Neural progenitor cell (in vitro differentiated cells): ENCODE measurements at regions not wholly inside any gene's neighbourhood (a gene's known extent, or its start where the extent isn't known, plus 50 kb on each side); places are given as distances from the start of the nearest gene placed in this dataset.

Source experiments
- DNase-seq: peaks from one replicate; pipeline ENCODE4 v3.0.0-alpha.2; 2016; ENCODE audit warnings: low spot score
- H2AFZ ChIP-seq: fragments of 200-600 bp; sonication (generic); replicated peaks from 2 replicates; pipeline ENCODE4 v1.6.1; 2016; ENCODE audit warnings: antibody characterized with exemption
- H3F3A ChIP-seq: fragments of 200-600 bp; sonication (generic); 2 replicates; pipeline ENCODE4 v1.6.1; 2016; ENCODE audit warnings: antibody characterized with exemption, low read depth
- H3K27ac ChIP-seq: fragments of 200-600 bp; sonication (generic); 2 replicates; pipeline ENCODE4 v1.5.1; 2016; ENCODE audit warnings: mild to moderate bottlenecking
- H3K27me3 ChIP-seq: fragments of 200-600 bp; sonication (generic); 2 replicates; pipeline ENCODE4 v1.6.1; 2016; ENCODE audit warnings: mild to moderate bottlenecking, moderate library complexity
- H3K36me3 ChIP-seq: fragments of 200-600 bp; sonication (generic); 2 replicates; pipeline ENCODE4 v1.5.1; 2016
- H3K4me1 ChIP-seq: fragments of 200-600 bp; sonication (generic); 2 replicates; pipeline ENCODE4 v1.6.1; 2016; ENCODE audit warnings: mixed run types
- H3K4me2 ChIP-seq: fragments of 200-600 bp; sonication (generic); 2 replicates; pipeline ENCODE4 v1.6.1; 2016
- H3K4me3 ChIP-seq: fragments of 200-600 bp; sonication (generic); 2 replicates; pipeline ENCODE4 v1.5.1; 2016
- H3K79me2 ChIP-seq: fragments of 200-600 bp; sonication (generic); 2 replicates; pipeline ENCODE4 v1.6.1; 2016; ENCODE audit warnings: low read depth
- H3K9ac ChIP-seq: fragments of 200-600 bp; sonication (generic); 2 replicates; pipeline ENCODE4 v1.6.1; 2016
- H3K9me3 ChIP-seq: fragments of 200-600 bp; sonication (generic); 2 replicates; pipeline ENCODE4 v1.5.1; 2016; ENCODE audit warnings: low read depth
- H4K20me1 ChIP-seq: fragments of 200-600 bp; sonication (generic); 2 replicates; pipeline ENCODE4 v1.6.1; 2016; ENCODE audit warnings: low read depth
- H3K27ac Mint-ChIP-seq: 3 replicates; pipeline ENCODE4 v1.8.0; 2021; ENCODE audit warnings: mixed read lengths
- H3K27me3 Mint-ChIP-seq: 2 replicates; pipeline ENCODE4 v1.8.0; 2022; ENCODE audit warnings: low read depth, mild to moderate bottlenecking, inconsistent platforms, moderate library complexity, mixed read lengths; ENCODE audit not compliant: insufficient read depth
- H3K36me3 Mint-ChIP-seq: 3 replicates; pipeline ENCODE4 v1.8.0; 2021; ENCODE audit warnings: mixed read lengths
- H3K4me1 Mint-ChIP-seq: 3 replicates; pipeline ENCODE4 v1.8.0; 2021; ENCODE audit warnings: mixed read lengths
- H3K4me3 Mint-ChIP-seq: 3 replicates; pipeline ENCODE4 v1.8.0; 2021; ENCODE audit warnings: mild to moderate bottlenecking, moderate library complexity, mixed read lengths
- H3K9me3 Mint-ChIP-seq: 3 replicates; pipeline ENCODE4 v1.8.0; 2020; ENCODE audit warnings: mixed read lengths
- CTCF ChIP-seq: fragments of 200-600 bp; sonication (generic); IDR thresholded peaks from 2 replicates; pipeline ENCODE4 v1.5.1; 2017; ENCODE audit warnings: antibody characterized with exemption, mild to moderate bottlenecking
- EZH2 ChIP-seq: fragments of 200-600 bp; sonication (generic); IDR thresholded peaks from 2 replicates; pipeline ENCODE4 v1.6.1; 2017; ENCODE audit warnings: antibody characterized with exemption, mild to moderate bottlenecking, moderate library complexity
- EZH2phosphoT487 ChIP-seq: fragments of 200-600 bp; sonication (generic); IDR thresholded peaks from 2 replicates; pipeline ENCODE4 v1.6.1; 2017; ENCODE audit warnings: antibody characterized with exemption

DNA sequence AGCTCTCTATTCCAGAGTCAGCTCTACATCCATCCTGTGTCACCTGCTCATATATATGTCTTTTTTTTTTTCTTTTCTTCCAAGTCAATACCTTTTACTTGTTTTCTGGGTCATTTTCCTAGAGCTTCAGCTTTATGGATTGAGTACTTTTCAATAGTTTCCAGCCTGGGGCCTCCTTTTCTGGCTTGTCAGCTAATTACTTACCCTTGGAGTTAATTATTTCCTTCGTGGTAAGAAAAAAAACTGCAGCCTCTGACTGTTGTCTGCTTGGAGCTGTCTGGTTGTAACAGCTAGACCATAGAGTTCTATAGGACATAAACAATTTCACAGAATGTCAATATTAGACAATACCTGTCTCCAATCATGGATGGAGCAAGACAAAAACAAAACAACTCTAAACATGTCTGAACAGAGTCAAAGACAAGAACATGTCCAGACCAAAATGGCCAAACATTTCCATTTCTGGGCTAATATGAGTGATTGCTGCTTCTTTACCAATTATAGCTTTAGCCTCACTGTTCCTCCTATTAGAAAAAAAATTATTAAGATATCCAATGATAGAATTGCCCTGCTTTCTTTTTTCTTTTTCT lies 643.1 kb downstream of the SLC4A3 start:
- no peak overlapping the region for H2AFZ ChIP-seq
- no peak overlapping the region for H3K27ac ChIP-seq
- H3K4me2 ChIP-seq: no peak overlapping the region
- peaks cover 24% of the 10 kb centered on the region for H3K4me1 Mint-ChIP-seq
- no peaks in the 10 kb centered on the region for H3K36me3 ChIP-seq
- no peak overlapping the region for H3K27ac Mint-ChIP-seq
- no peak overlapping the region for H3K4me3 ChIP-seq
- no peak for DNase-seq
- H3F3A ChIP-seq: peaks cover 3% of the 10 kb centered on the region
- no peaks in the 10 kb centered on the region for H3K36me3 Mint-ChIP-seq
- no peaks in the 10 kb centered on the region for H3K27me3 ChIP-seq
- H3K27me3 Mint-ChIP-seq: peaks cover 2% of the 10 kb centered on the region
- H3K9me3 Mint-ChIP-seq: peaks cover 2% of the 10 kb centered on the region
- H3K79me2 ChIP-seq: no peaks in the 10 kb centered on the region
- H3K9ac ChIP-seq: no peak overlapping the region
- H3K4me1 ChIP-seq: peaks cover 19% of the 10 kb centered on the region
- TF ChIP-seq EZH2: no peak
- no peak for TF ChIP-seq EZH2phosphoT487
- no peak for TF ChIP-seq CTCF
- no peaks in the 10 kb centered on the region for H3K9me3 ChIP-seq
- H4K20me1 ChIP-seq: no peaks in the 10 kb centered on the region
- no peak overlapping the region for H3K4me3 Mint-ChIP-seq

DNA sequence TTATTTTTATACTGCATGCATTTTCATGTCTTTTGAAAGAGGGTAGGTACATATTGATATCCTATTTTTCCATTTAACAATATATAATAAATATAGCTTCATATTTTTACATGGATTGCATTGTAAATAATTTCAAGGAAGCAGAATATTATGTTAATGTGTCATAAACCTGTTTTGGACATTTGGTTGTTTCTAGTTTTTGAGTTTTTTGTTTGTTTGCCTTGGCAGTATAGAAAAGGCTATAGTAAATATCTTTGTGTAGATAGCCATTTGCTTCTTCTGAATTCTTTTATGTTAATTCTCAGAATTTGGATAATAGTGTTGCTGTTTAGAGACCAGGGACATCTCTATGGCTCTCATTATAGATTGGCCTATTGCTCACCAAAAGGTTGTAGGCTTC lies 645.2 kb downstream of the SLC4A3 start:
- H3K4me1 Mint-ChIP-seq: peaks cover 24% of the 10 kb centered on the region
- Histone ChIP-seq H3K4me1 (peaks cover 19% of the 10 kb centered on the region), H3K4me3 (no peak overlapping the region), H3K9ac (no peak overlapping the region), H3K36me3 (no peaks in the 10 kb centered on the region), H3F3A (peaks cover 3% of the 10 kb centered on the region), H4K20me1 (no peaks in the 10 kb centered on the region), H3K79me2 (no peaks in the 10 kb centered on the region), H3K27me3 (no peaks in the 10 kb centered on the region), H3K4me2 (no peak overlapping the region), H3K27ac (no peak overlapping the region), H3K9me3 (no peaks in the 10 kb centered on the region), H2AFZ (no peak overlapping the region)
- H3K27me3 Mint-ChIP-seq: peaks cover 6% of the 10 kb centered on the region
- H3K36me3 Mint-ChIP-seq: no peaks in the 10 kb centered on the region
- H3K4me3 Mint-ChIP-seq: no peak overlapping the region
- H3K27ac Mint-ChIP-seq: no peak overlapping the region
- DNase-seq: no peak
- no peak for TF ChIP-seq CTCF
- no peak for TF ChIP-seq EZH2phosphoT487
- no peak for TF ChIP-seq EZH2
- no peaks in the 10 kb centered on the region for H3K9me3 Mint-ChIP-seq

GRCh38 chr2:220273082-220273481 lies 645.7 kb downstream of the SLC4A3 start:
- no peaks in the 10 kb centered on the region for H3K36me3 ChIP-seq
- Mint-ChIP-seq H3K27me3 (peaks cover 6% of the 10 kb centered on the region), H3K36me3 (no peaks in the 10 kb centered on the region), H3K9me3 (no peaks in the 10 kb centered on the region), H3K27ac (no peak overlapping the region), H3K4me1 (peaks cover 24% of the 10 kb centered on the region), H3K4me3 (no peak overlapping the region)
- no peaks in the 10 kb centered on the region for H4K20me1 ChIP-seq
- DNase-seq: no peak
- no peak overlapping the region for H3K9ac ChIP-seq
- no peak for TF ChIP-seq EZH2phosphoT487
- no peak for TF ChIP-seq EZH2
- no peak for TF ChIP-seq CTCF
- no peaks in the 10 kb centered on the region for H3K79me2 ChIP-seq
- H2AFZ ChIP-seq: no peak overlapping the region
- no peak overlapping the region for H3K4me2 ChIP-seq
- no peak overlapping the region for H3K27ac ChIP-seq
- H3K9me3 ChIP-seq: no peaks in the 10 kb centered on the region
- H3K27me3 ChIP-seq: no peaks in the 10 kb centered on the region
- H3F3A ChIP-seq: peaks cover 3% of the 10 kb centered on the region
- no peak overlapping the region for H3K4me3 ChIP-seq
- peaks cover 19% of the 10 kb centered on the region for H3K4me1 ChIP-seq
